ENCODE measurements at regions not wholly inside any gene's neighbourhood (a gene's known extent, or its start where the extent isn't known, plus 50 kb on each side); places are given as distances from the start of the nearest gene placed in this dataset.

- no peak for TF ChIP-seq CTCF (IDR thresholded peaks at IDR 0.05; ENCODE audit: control insufficient read depth, insufficient read depth, low read depth, low read length, missing control alignments)
- no peak overlapping the region for H3K4me3 ChIP-seq (ENCODE audit: control insufficient read depth, low read depth, low read length)
- no peak for DNase-seq (ENCODE audit: low read depth)
These were observed 424.3 kb downstream of the OCA2 start for GRCh38 chr15:27674826-27675225.

DNA sequence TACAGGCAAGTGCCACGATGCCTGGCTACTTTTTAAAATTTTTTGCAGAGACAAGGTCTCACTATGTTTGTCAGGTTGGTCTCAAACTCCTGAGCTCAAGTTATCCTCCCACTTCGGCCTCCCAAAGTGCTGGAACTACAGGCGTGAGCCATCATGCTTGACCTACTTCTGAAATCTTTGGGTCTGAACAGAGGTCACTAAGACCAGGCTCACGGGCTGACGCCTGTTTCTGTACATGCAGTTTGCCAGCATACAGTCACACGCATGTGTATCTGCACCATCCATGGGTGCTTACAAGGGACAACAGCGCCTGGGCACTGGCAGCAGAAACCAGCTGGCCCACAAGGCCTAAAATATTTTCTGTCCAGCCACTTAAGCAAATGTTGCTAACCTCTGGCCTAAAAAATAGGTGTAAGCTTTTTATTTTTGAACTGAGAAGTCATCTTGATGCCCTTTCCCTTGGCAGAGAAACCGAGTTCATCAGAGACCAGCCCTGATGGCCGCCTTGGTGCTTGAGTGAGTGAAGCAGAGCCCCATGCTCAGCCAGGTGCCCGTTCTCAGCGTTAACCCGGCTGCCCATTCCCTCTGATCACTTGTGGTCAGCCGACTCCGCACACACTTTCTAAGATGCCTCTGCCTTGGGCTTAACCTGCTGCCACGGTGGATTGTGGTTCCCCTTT is 425.2 kb downstream of the OCA2 start:
- DNase-seq (ENCODE audit: low read depth) = no peak
- no peak overlapping the region for H3K4me3 ChIP-seq (ENCODE audit: control insufficient read depth, low read depth, low read length)
- no peak for TF ChIP-seq CTCF (IDR thresholded peaks at IDR 0.05; ENCODE audit: control insufficient read depth, insufficient read depth, low read depth, low read length, missing control alignments)

- DNase-seq (ENCODE audit: low read depth) = no peak
- no peak overlapping the region for H3K4me3 ChIP-seq (ENCODE audit: control insufficient read depth, low read depth, low read length)
- TF ChIP-seq CTCF (IDR thresholded peaks at IDR 0.05; ENCODE audit: control insufficient read depth, insufficient read depth, low read depth, low read length, missing control alignments) = no peak
These were observed 426.6 kb downstream of the OCA2 start for GRCh38 chr15:27672537-27672936.

DNA sequence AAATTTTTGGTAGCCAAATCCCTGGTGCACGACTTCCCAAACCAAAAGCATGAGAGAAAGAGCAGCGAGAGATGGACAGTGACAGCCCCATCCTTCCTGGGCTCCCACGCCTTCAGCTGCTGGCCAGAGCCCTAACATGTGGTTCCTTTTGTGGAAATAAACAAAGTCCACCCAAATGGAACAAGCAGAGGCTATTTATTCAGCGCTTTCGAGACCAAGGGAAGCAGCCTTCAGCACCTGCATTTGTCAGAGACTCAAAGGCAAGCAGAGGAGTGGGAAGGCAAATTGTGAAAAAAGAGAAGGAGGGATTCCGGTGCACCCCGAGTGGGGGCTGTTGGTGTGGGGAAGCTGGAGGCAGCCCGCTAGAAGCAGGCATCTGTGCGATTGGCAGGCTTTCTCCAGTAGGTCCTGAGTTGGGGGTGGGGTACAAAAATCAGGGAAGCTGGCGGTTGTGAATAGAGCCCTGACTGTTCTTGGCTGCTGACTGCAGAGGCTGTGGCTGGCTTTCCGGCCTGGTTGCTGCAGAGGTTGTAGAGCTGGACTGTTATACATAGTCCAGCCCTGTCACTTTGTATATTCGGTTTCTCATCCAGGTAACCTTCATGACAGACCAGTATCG is 427.2 kb downstream of the OCA2 start:
- no peak for TF ChIP-seq CTCF (IDR thresholded peaks at IDR 0.05; ENCODE audit: control insufficient read depth, insufficient read depth, low read depth, low read length, missing control alignments)
- no peak overlapping the region for H3K4me3 ChIP-seq (ENCODE audit: control insufficient read depth, low read depth, low read length)
- DNase-seq (ENCODE audit: low read depth) = no peak

DNA sequence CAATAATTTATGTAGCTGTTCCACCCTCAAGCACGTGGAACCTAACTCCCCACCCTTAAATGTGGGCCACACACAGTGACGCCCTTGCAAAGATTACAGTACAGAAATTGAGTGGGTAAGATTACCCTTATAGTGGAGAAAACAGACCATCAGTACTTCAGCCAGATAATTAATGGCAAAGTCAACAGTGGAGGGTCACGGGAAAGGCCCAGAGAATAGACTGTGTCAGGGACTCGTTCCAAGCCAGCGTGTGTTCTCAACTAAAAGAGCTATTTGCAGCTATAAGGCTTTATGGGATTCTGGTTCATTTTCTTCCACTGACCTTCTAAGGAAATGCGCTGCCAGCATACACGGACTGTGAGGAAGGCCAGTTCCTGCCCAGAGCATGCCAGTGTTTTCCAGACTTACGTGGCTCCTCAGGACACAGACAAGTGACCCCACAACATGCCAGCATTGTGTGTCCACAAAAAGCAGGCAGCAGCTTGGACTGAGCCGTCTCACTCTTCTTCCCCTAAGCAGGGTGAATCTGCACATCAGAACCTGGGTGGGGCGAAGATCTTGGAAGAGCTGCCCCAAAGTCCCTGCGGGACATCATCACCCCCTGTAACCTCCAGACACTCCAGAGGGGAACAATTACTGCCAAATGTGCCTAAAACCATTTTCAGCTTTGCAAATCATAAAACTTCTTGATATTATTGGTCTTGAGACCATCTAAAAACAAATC is 428.5 kb downstream of the OCA2 start:
- no peak for DNase-seq (ENCODE audit: low read depth)
- TF ChIP-seq CTCF (IDR thresholded peaks at IDR 0.05; ENCODE audit: control insufficient read depth, insufficient read depth, low read depth, low read length, missing control alignments) = no peak
- no peak overlapping the region for H3K4me3 ChIP-seq (ENCODE audit: control insufficient read depth, low read depth, low read length)

DNA sequence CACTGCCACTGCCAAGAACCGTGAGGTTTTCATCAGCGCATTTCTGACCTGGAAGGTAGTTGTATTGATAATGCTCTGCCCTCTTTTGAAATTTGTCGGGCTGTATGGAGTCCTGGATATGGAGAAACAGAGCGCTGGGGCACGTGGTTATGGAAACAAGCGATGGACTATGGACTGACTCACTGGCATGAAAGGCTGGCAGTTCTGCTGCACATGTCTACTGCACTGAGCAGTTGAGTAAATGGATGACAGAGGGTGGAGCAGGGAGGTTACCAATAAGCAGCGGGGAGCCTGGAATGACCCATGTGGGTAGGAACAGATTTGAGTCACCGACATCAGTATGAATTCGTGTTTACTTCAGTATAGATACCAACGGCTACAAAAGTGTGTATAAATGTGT is 429.5 kb downstream of the OCA2 start:
- H3K4me3 ChIP-seq (ENCODE audit: control insufficient read depth, low read depth, low read length) = no peak overlapping the region
- no peak for DNase-seq (ENCODE audit: low read depth)
- no peak for TF ChIP-seq CTCF (IDR thresholded peaks at IDR 0.05; ENCODE audit: control insufficient read depth, insufficient read depth, low read depth, low read length, missing control alignments)
